ENCODE measurements at regions not wholly inside any gene's neighbourhood (a gene's known extent, or its start where the extent isn't known, plus 50 kb on each side); places are given as distances from the start of the nearest gene placed in this dataset.
"Not testable (repeated sequence)": the region's sequence is repeated elsewhere in the genome, so short reads cannot be mapped to it uniquely, and the experiment has no call there.

DNA sequence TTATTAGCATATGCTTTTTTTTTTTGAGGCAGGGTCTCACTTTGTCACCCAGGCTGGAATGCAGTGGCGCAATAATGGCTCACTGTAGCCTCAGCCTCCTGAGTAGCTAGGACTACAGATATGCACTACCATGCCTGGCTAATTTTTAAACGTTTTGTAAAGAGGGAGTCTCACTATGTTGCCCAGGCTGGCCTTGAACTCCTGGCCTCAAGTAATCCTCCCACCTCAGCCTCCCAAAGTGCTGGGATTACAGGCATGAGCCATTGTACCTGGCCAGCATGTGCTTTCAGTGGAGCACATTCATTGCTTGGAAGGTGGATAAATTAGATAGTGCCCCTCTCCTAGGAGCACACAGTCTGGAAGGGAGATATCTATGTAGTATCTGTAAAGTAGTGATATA lies 243.7 kb upstream of the PLPP4 start:
- not testable (repeated sequence) for TF ChIP-seq EP300 (IDR thresholded peaks at IDR 0.05)
- TF ChIP-seq, protein P1, sequence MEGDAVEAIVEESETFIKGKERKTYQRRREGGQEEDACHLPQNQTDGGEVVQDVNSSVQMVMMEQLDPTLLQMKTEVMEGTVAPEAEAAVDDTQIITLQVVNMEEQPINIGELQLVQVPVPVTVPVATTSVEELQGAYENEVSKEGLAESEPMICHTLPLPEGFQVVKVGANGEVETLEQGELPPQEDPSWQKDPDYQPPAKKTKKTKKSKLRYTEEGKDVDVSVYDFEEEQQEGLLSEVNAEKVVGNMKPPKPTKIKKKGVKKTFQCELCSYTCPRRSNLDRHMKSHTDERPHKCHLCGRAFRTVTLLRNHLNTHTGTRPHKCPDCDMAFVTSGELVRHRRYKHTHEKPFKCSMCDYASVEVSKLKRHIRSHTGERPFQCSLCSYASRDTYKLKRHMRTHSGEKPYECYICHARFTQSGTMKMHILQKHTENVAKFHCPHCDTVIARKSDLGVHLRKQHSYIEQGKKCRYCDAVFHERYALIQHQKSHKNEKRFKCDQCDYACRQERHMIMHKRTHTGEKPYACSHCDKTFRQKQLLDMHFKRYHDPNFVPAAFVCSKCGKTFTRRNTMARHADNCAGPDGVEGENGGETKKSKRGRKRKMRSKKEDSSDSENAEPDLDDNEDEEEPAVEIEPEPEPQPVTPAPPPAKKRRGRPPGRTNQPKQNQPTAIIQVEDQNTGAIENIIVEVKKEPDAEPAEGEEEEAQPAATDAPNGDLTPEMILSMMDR (IDR thresholded peaks at IDR 0.05) = not testable (repeated sequence)
